ENCODE measurements at regions not wholly inside any gene's neighbourhood (a gene's known extent, or its start where the extent isn't known, plus 50 kb on each side); places are given as distances from the start of the nearest gene placed in this dataset.

DNA sequence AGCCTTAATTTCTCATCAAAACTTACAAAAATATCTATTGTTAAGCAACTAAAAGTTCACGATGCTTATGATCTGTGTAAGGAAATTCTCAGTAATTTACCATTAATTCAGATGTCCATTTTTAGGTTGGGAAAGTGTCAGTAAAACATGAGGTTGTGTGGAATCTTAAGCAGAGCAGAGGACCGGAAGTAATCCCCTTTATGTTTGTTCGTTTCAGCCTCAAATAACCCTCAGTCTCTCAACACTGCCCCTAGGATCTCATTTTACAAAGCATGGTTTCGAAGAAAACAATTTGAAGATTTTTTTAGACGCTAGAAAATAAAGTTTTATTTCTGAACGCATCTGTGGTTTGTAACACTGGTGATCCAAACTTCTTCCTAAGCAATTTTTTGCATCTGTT, 504.2 kb downstream of the MAT2B start:
- H3K27ac Mint-ChIP-seq = no peak overlapping the region
- Histone ChIP-seq H3K4me2 (replicated peaks; ENCODE audit: extremely low read depth, low read length, poor library complexity, severe bottlenecking) (no peak overlapping the region), H3K27ac (ENCODE audit: low read depth in 1 of 2, low read length in 2 of 2) (no peak overlapping the region), H3K4me1 (ENCODE audit: control insufficient read depth in 1 of 2, insufficient read depth in 2 of 2, low read length in 2 of 2) (no peaks in the 10 kb centered on the region), H3K4me3 (replicated peaks in 1 of 3; ENCODE audit: low read depth in 2 of 3, low read length in 3 of 3) (no peak overlapping the region), H3K79me2 (ENCODE audit: insufficient read depth, low read length) (no peaks in the 10 kb centered on the region), H3K9ac (ENCODE audit: insufficient read depth, low read length, poor library complexity, severe bottlenecking) (no peak overlapping the region), H3K9me3 (replicated peaks in 1 of 2; ENCODE audit: control insufficient read depth in 1 of 2, insufficient read depth in 1 of 2, low read length in 2 of 2) (no peaks in the 10 kb centered on the region), H4K20me1 (ENCODE audit: insufficient read depth, low read length) (no peaks in the 10 kb centered on the region), H2AFZ (ENCODE audit: insufficient read depth, low read depth, low read length, poor library complexity, severe bottlenecking) (no peak overlapping the region), H3K36me3 (replicated peaks in 1 of 2; ENCODE audit: control insufficient read depth in 1 of 2, insufficient read depth in 2 of 2, low read length in 2 of 2) (no peaks in the 10 kb centered on the region), H3K27me3 (ENCODE audit: control insufficient read depth in 2 of 2, insufficient read depth in 2 of 2, low read length in 2 of 2) (no peaks in the 10 kb centered on the region)
- peaks cover 0 to 3% (median 2%) of the 10 kb centered on the region in 3 donors for H3K27me3 Mint-ChIP-seq (ENCODE audit: low read depth in 3 of 3)
- DNase-seq = no peak
- no peak for TF ChIP-seq CTCF (IDR thresholded peaks at IDR 0.05)
- H3K4me1 Mint-ChIP-seq = peaks cover 2% of the 10 kb centered on the region
- H3K9me3 Mint-ChIP-seq = no peaks in the 10 kb centered on the region
- no CpG with 5 or more reads among the region's 6 CpGs for WGBS (ENCODE audit: insufficient coverage)
- no peaks in the 10 kb centered on the region for H3K36me3 Mint-ChIP-seq
- no peak overlapping the region for H3K4me3 Mint-ChIP-seq
- intact Hi-C loops (cut with micrococcal nuclease) = loop anchor here in 1 of 2 donors (5.0 kb wide), 1 partner anchor 493 kb away; no protein-coding TSS in a partner anchor

DNA sequence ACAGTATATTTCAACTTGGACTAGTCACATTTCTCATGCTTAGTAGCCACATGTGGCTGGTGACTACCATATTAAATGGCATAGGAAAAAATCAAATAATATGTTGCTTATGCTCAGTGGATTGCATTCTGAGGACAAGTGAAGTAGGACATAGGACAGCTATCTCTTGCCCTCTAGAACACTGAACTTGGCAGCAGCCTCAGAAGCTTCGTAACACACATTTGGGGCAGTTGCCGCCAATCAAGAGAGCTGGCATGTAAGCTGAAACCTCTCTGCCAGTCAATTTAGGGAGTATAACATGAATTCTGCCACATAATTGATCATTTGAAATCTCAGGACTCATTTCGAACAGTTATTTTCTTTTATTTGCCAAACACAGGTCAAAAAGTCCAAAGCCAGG, 505.5 kb downstream of the MAT2B start:
- Histone ChIP-seq H3K27ac (ENCODE audit: low read depth in 1 of 2, low read length in 2 of 2) (no peak overlapping the region), H3K4me3 (replicated peaks in 1 of 3; ENCODE audit: low read depth in 2 of 3, low read length in 3 of 3) (no peak overlapping the region), H3K4me2 (replicated peaks; ENCODE audit: extremely low read depth, low read length, poor library complexity, severe bottlenecking) (no peak overlapping the region), H3K36me3 (replicated peaks in 1 of 2; ENCODE audit: control insufficient read depth in 1 of 2, insufficient read depth in 2 of 2, low read length in 2 of 2) (no peaks in the 10 kb centered on the region), H2AFZ (ENCODE audit: insufficient read depth, low read depth, low read length, poor library complexity, severe bottlenecking) (no peak overlapping the region), H4K20me1 (ENCODE audit: insufficient read depth, low read length) (no peaks in the 10 kb centered on the region), H3K9me3 (replicated peaks in 1 of 2; ENCODE audit: control insufficient read depth in 1 of 2, insufficient read depth in 1 of 2, low read length in 2 of 2) (no peaks in the 10 kb centered on the region), H3K79me2 (ENCODE audit: insufficient read depth, low read length) (no peaks in the 10 kb centered on the region), H3K4me1 (ENCODE audit: control insufficient read depth in 1 of 2, insufficient read depth in 2 of 2, low read length in 2 of 2) (no peaks in the 10 kb centered on the region), H3K9ac (ENCODE audit: insufficient read depth, low read length, poor library complexity, severe bottlenecking) (no peak overlapping the region), H3K27me3 (ENCODE audit: control insufficient read depth in 2 of 2, insufficient read depth in 2 of 2, low read length in 2 of 2) (peaks cover 0 to under 1% of the 10 kb centered on the region in 2 donors)
- H3K9me3 Mint-ChIP-seq = no peaks in the 10 kb centered on the region
- intact Hi-C loops (cut with micrococcal nuclease) = loop anchor here in 1 of 2 donors (5.0 kb wide), 1 partner anchor 491 kb away; no protein-coding TSS in a partner anchor
- WGBS (ENCODE audit: insufficient coverage) = 100% methylated on average over 2 of the region's 3 CpGs
- DNase-seq = no peak
- H3K4me3 Mint-ChIP-seq = no peak overlapping the region
- peaks cover 0 to 3% (median 2%) of the 10 kb centered on the region in 3 donors for H3K27me3 Mint-ChIP-seq (ENCODE audit: low read depth in 3 of 3)
- no peaks in the 10 kb centered on the region for H3K36me3 Mint-ChIP-seq
- H3K27ac Mint-ChIP-seq = no peak overlapping the region
- H3K4me1 Mint-ChIP-seq = peaks cover 3% of the 10 kb centered on the region
- no peak for TF ChIP-seq CTCF (IDR thresholded peaks at IDR 0.05)

All from CD14-positive monocyte (primary cell).